GM23248 (cell line): ENCODE measurements at regions not wholly inside any gene's neighbourhood (a gene's known extent, or its start where the extent isn't known, plus 50 kb on each side); places are given as distances from the start of the nearest gene placed in this dataset.

Source experiments
- DNase-seq: peaks from one replicate; pipeline ENCODE4 v3.0.0-alpha.2; 2015
- H2AFZ ChIP-seq: fragments of 200-600 bp; sonication (generic); 2 replicates; pipeline ENCODE4 v1.6.1; 2016; ENCODE audit warnings: antibody characterized with exemption
- H3F3A ChIP-seq: fragments of 200-600 bp; sonication (generic); 2 replicates; pipeline ENCODE4 v1.6.1; 2016; ENCODE audit warnings: mild to moderate bottlenecking, antibody characterized with exemption, mixed run types; ENCODE audit not compliant: insufficient read depth
- H3K27ac ChIP-seq: fragments of 200-600 bp; sonication (generic); 2 replicates; pipeline ENCODE4 v1.5.1; 2016; ENCODE audit warnings: mild to moderate bottlenecking
- H3K27me3 ChIP-seq: fragments of 200-600 bp; sonication (generic); replicated peaks from 2 replicates; pipeline ENCODE4 v1.6.1; 2016; ENCODE audit warnings: mild to moderate bottlenecking; ENCODE audit not compliant: insufficient read depth
- H3K36me3 ChIP-seq: fragments of 200-600 bp; sonication (generic); 2 replicates; pipeline ENCODE4 v1.6.1; 2016; ENCODE audit warnings: low read depth, mild to moderate bottlenecking
- H3K4me1 ChIP-seq: fragments of 200-600 bp; sonication (generic); 2 replicates; pipeline ENCODE4 v1.6.1; 2016; ENCODE audit warnings: mild to moderate bottlenecking; ENCODE audit not compliant: insufficient read depth
- H3K4me2 ChIP-seq: fragments of 200-600 bp; sonication (generic); one replicate; pipeline ENCODE4 v1.6.1; 2016; ENCODE audit warnings: mild to moderate bottlenecking; ENCODE audit not compliant: unreplicated experiment
- H3K4me3 ChIP-seq: fragments of 200-600 bp; sonication (generic); 2 replicates; pipeline ENCODE4 v1.5.1; 2016; ENCODE audit warnings: mild to moderate bottlenecking
- H3K79me2 ChIP-seq: fragments of 200-600 bp; sonication (generic); 2 replicates; pipeline ENCODE4 v1.6.1; 2016; ENCODE audit warnings: mild to moderate bottlenecking; ENCODE audit not compliant: insufficient read depth
- H3K9ac ChIP-seq: fragments of 200-600 bp; sonication (generic); 2 replicates; pipeline ENCODE4 v1.6.1; 2016; ENCODE audit warnings: mild to moderate bottlenecking
- H3K9me2 ChIP-seq: fragments of 200-600 bp; sonication (generic); 2 replicates; pipeline ENCODE4 v1.6.1; 2016; ENCODE audit warnings: mixed run types, mild to moderate bottlenecking, moderate library complexity; ENCODE audit not compliant: insufficient read depth
- H3K9me3 ChIP-seq: fragments of 200-600 bp; sonication (generic); one replicate; pipeline ENCODE4 v1.6.1; 2017; ENCODE audit warnings: low read depth
- H4K20me1 ChIP-seq: fragments of 200-600 bp; sonication (generic); 2 replicates; pipeline ENCODE4 v1.6.0; 2016; ENCODE audit not compliant: insufficient read depth
- EZH2 ChIP-seq: fragments of 200-600 bp; sonication (generic); IDR thresholded peaks from 2 replicates; pipeline ENCODE4 v1.6.1; 2018; ENCODE audit warnings: antibody characterized with exemption, mild to moderate bottlenecking; ENCODE audit not compliant: insufficient read depth, poor library complexity, severe bottlenecking
- EZH2phosphoT487 ChIP-seq: fragments of 200-600 bp; sonication (generic); IDR thresholded peaks from 2 replicates; pipeline ENCODE4 v1.6.1; 2018; ENCODE audit warnings: antibody characterized with exemption, moderate library complexity, mild to moderate bottlenecking, low read depth; ENCODE audit not compliant: insufficient read depth
- WGBS, 2 experiments: methylation state at CpG; one replicate each; pipeline ENCODE4 v1.1.6; 2015 to 2017; ENCODE audit warnings: low lambda C conversion rate in 2 of 2, low coverage in 1 of 2; ENCODE audit errors: missing lambda C conversion rate in 2 of 2; 5-methylcytosine and 5-hydroxymethylcytosine counted together
- in situ Hi-C: fragments of 300-500 bp; cut with MboI; formaldehyde crosslinking; loops from 2 replicates; pipeline ENCODE4 v1.15.0; 2020

DNA sequence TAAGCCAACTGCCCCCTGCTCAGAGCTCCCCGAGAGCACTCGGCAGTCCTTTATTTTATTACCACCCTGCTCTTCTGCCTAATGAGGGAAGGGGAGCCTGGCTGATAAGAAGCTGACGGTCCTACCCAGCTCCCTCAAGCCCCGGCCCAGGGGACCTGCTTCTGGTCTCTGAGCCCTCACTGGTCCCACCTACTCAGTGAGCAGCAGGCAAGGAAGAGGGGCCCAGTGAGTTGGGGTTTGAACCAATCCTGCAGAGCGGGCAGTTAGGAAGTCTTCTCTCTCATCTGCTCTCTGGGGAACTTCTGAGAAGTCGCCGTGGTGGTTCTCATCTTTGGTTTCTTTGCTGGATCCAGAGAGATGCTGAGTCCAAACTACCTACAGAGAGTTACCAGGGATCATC, 218.9 kb downstream of the NDUFA10 start:
- Histone ChIP-seq H2AFZ (no peak overlapping the region), H3K9ac (no peak overlapping the region), H3F3A (no peaks in the 10 kb centered on the region), H3K79me2 (no peaks in the 10 kb centered on the region), H3K9me3 (no peaks in the 10 kb centered on the region), H3K9me2 (no peaks in the 10 kb centered on the region), H3K4me2 (no peak overlapping the region), H3K4me3 (no peak overlapping the region), H3K27me3 (peaks cover 6% of the 10 kb centered on the region; the same call in 1 of the 2 replicates), H3K36me3 (no peaks in the 10 kb centered on the region), H4K20me1 (no peaks in the 10 kb centered on the region), H3K4me1 (no peaks in the 10 kb centered on the region), H3K27ac (no peak overlapping the region)
- TF ChIP-seq EZH2 (no peak), EZH2phosphoT487 (no peak)
- no peak for DNase-seq
- WGBS, 2 experiments: 58 to 64% methylated on average over 7 of the region's 7 CpGs
- in situ Hi-C loops: no loop called here

GRCh38 chr2:239805414-239805813, 219.7 kb downstream of the NDUFA10 start:
- no peaks in the 10 kb centered on the region for H3K9me2 ChIP-seq
- TF ChIP-seq EZH2 (no peak), EZH2phosphoT487 (no peak)
- no peak for DNase-seq
- H3K36me3 ChIP-seq: no peaks in the 10 kb centered on the region
- H2AFZ ChIP-seq: no peak overlapping the region
- no peak overlapping the region for H3K4me2 ChIP-seq
- no peaks in the 10 kb centered on the region for H3K9me3 ChIP-seq
- no peaks in the 10 kb centered on the region for H3F3A ChIP-seq
- H3K4me1 ChIP-seq: no peaks in the 10 kb centered on the region
- no peaks in the 10 kb centered on the region for H3K27me3 ChIP-seq
- in situ Hi-C loops: no loop called here
- H3K4me3 ChIP-seq: no peak overlapping the region
- no peaks in the 10 kb centered on the region for H4K20me1 ChIP-seq
- 51 to 53% methylated on average over 14 of the region's 14 CpGs for WGBS, 2 experiments
- H3K9ac ChIP-seq: no peak overlapping the region
- H3K79me2 ChIP-seq: no peaks in the 10 kb centered on the region
- no peak overlapping the region for H3K27ac ChIP-seq

DNA sequence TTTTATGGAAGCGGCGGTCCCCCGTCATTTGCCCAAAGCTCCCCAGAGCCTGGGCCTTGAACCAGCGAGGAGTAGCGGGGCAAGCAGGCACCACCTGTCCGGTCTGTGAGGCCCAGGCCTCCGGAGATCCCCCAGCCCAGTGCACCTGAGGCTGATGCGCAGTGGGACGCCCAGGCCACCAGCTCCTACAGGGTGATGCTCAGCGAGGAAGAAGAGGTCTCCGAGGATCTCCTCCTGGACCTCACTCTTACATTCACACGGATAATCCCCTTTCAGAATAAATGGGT, 220.2 kb downstream of the NDUFA10 start:
- Histone ChIP-seq H3K9me2 (no peaks in the 10 kb centered on the region), H3K79me2 (no peaks in the 10 kb centered on the region), H3K27me3 (no peaks in the 10 kb centered on the region), H3K4me2 (no peak overlapping the region), H3K4me3 (no peak overlapping the region), H3F3A (no peaks in the 10 kb centered on the region), H3K36me3 (no peaks in the 10 kb centered on the region), H3K9me3 (no peaks in the 10 kb centered on the region), H3K4me1 (no peaks in the 10 kb centered on the region), H2AFZ (no peak overlapping the region), H3K27ac (no peak overlapping the region), H4K20me1 (no peaks in the 10 kb centered on the region), H3K9ac (no peak overlapping the region)
- WGBS, 2 experiments: 72% methylated on average over 12 of the region's 12 CpGs
- no peak for DNase-seq
- in situ Hi-C loops: no loop called here
- no peak for TF ChIP-seq EZH2
- no peak for TF ChIP-seq EZH2phosphoT487

GRCh38 chr2:239804161-239805042, 220.7 kb downstream of the NDUFA10 start:
- Histone ChIP-seq H3K4me1 (no peaks in the 10 kb centered on the region), H4K20me1 (no peaks in the 10 kb centered on the region), H3K4me3 (no peak overlapping the region), H3F3A (no peaks in the 10 kb centered on the region), H3K36me3 (no peaks in the 10 kb centered on the region), H3K27ac (no peak overlapping the region), H3K9me2 (no peaks in the 10 kb centered on the region), H2AFZ (no peak overlapping the region), H3K27me3 (no peaks in the 10 kb centered on the region), H3K9me3 (no peaks in the 10 kb centered on the region), H3K9ac (no peak overlapping the region), H3K79me2 (no peaks in the 10 kb centered on the region), H3K4me2 (no peak overlapping the region)
- TF ChIP-seq EZH2phosphoT487 (no peak), EZH2 (no peak)
- no peak for DNase-seq
- in situ Hi-C loops: no loop called here
- WGBS, 2 experiments: 51% methylated on average over 18 of the region's 18 CpGs
